ENCODE measurements at regions not wholly inside any gene's neighbourhood (a gene's known extent, or its start where the extent isn't known, plus 50 kb on each side); places are given as distances from the start of the nearest gene placed in this dataset.

GRCh38 chr3:74883222-74883621 is 268.8 kb upstream of the CNTN3 start:
- Histone ChIP-seq H3K9me3 (no peaks in the 10 kb centered on the region), H3K4me3 (no peak overlapping the region), H3K27me3 (no peaks in the 10 kb centered on the region), H3K27ac (no peak overlapping the region), H3K36me3 (no peaks in the 10 kb centered on the region), H3K4me1 (no peaks in the 10 kb centered on the region)
- TF ChIP-seq POLR2AphosphoS5 (IDR thresholded peaks at IDR 0.05; ENCODE audit: insufficient read depth in 1 of 2, low read depth in 1 of 2) (no peak), CTCF (IDR thresholded peaks at IDR 0.05) (no peak), POLR2A (IDR thresholded peaks at IDR 0.05) (no peak)
- DNase-seq (ENCODE audit: extremely low spot score in 2 of 2), result no peak
- intact Hi-C loops (cut with DNase I), result no loop called here

- intact Hi-C loops (cut with DNase I), result no loop called here
- Histone ChIP-seq H3K27ac (no peak overlapping the region), H3K9me3 (no peaks in the 10 kb centered on the region), H3K36me3 (no peaks in the 10 kb centered on the region), H3K27me3 (no peaks in the 10 kb centered on the region), H3K4me1 (no peaks in the 10 kb centered on the region), H3K4me3 (no peak overlapping the region)
- no peak for DNase-seq (ENCODE audit: extremely low spot score in 2 of 2)
- no peak for TF ChIP-seq POLR2AphosphoS5 (IDR thresholded peaks at IDR 0.05; ENCODE audit: insufficient read depth in 1 of 2, low read depth in 1 of 2)
- no peak for TF ChIP-seq POLR2A (IDR thresholded peaks at IDR 0.05)
- no peak for TF ChIP-seq CTCF (IDR thresholded peaks at IDR 0.05)
Measured at GRCh38 chr3:74880237-74880636, 265.8 kb upstream of the CNTN3 start.

- H3K4me3 ChIP-seq, result no peak overlapping the region
- H3K4me1 ChIP-seq, result no peaks in the 10 kb centered on the region
- H3K9me3 ChIP-seq, result no peaks in the 10 kb centered on the region
- H3K27ac ChIP-seq, result no peak overlapping the region
- no peak for DNase-seq (ENCODE audit: extremely low spot score in 2 of 2)
- TF ChIP-seq POLR2A (IDR thresholded peaks at IDR 0.05), result no peak
- no peak for TF ChIP-seq CTCF (IDR thresholded peaks at IDR 0.05)
- TF ChIP-seq POLR2AphosphoS5 (IDR thresholded peaks at IDR 0.05; ENCODE audit: insufficient read depth in 1 of 2, low read depth in 1 of 2), result no peak
- H3K36me3 ChIP-seq, result no peaks in the 10 kb centered on the region
- intact Hi-C loops (cut with DNase I), result no loop called here
- H3K27me3 ChIP-seq, result no peaks in the 10 kb centered on the region
Measured at GRCh38 chr3:74866357-74867030, 252.0 kb upstream of the CNTN3 start.

GRCh38 chr3:74862476-74862875 is 248.0 kb upstream of the CNTN3 start:
- TF ChIP-seq CTCF (IDR thresholded peaks at IDR 0.05) (no peak), POLR2A (IDR thresholded peaks at IDR 0.05) (no peak), POLR2AphosphoS5 (IDR thresholded peaks at IDR 0.05; ENCODE audit: insufficient read depth in 1 of 2, low read depth in 1 of 2) (no peak)
- intact Hi-C loops (cut with DNase I), result no loop called here
- Histone ChIP-seq H3K4me3 (no peak overlapping the region), H3K27me3 (no peaks in the 10 kb centered on the region), H3K4me1 (no peaks in the 10 kb centered on the region), H3K27ac (no peak overlapping the region), H3K9me3 (no peaks in the 10 kb centered on the region), H3K36me3 (no peaks in the 10 kb centered on the region)
- DNase-seq (ENCODE audit: extremely low spot score in 2 of 2), result no peak

GRCh38 chr3:74861211-74861610 is 246.8 kb upstream of the CNTN3 start:
- no peak for TF ChIP-seq POLR2AphosphoS5 (IDR thresholded peaks at IDR 0.05; ENCODE audit: insufficient read depth in 1 of 2, low read depth in 1 of 2)
- no peak for TF ChIP-seq POLR2A (IDR thresholded peaks at IDR 0.05)
- TF ChIP-seq CTCF (IDR thresholded peaks at IDR 0.05), result no peak
- DNase-seq (ENCODE audit: extremely low spot score in 2 of 2), result no peak
- H3K27ac ChIP-seq, result no peak overlapping the region
- no peaks in the 10 kb centered on the region for H3K27me3 ChIP-seq
- no peaks in the 10 kb centered on the region for H3K36me3 ChIP-seq
- no peaks in the 10 kb centered on the region for H3K9me3 ChIP-seq
- H3K4me1 ChIP-seq, result no peaks in the 10 kb centered on the region
- intact Hi-C loops (cut with DNase I), result no loop called here
- H3K4me3 ChIP-seq, result no peak overlapping the region
